Mesenchymal stem cell (in vitro differentiated cells and primary cell): ENCODE measurements at regions not wholly inside any gene's neighbourhood (a gene's known extent, or its start where the extent isn't known, plus 50 kb on each side); places are given as distances from the start of the nearest gene placed in this dataset.

Source experiments
- DNase-seq: peaks from one replicate; pipeline ENCODE4 v3.0.0-alpha.2; 2013
- H2AFZ ChIP-seq: one replicate; pipeline ENCODE4 v1.6.1; 2013; ENCODE audit warnings: low read depth, mild to moderate bottlenecking, control low read depth, inconsistent platforms, low read length, moderate library complexity
- H2AK5ac ChIP-seq: 2 replicates; pipeline ENCODE4 v1.6.1; 2013; ENCODE audit warnings: low read length, moderate library complexity, mild to moderate bottlenecking, inconsistent platforms; ENCODE audit not compliant: severe bottlenecking
- H2BK120ac ChIP-seq: one replicate; pipeline ENCODE4 v1.6.1; 2013; ENCODE audit warnings: low read depth, mild to moderate bottlenecking, inconsistent platforms, low read length, moderate library complexity
- H2BK12ac ChIP-seq, 2 experiments: one replicate each; pipeline ENCODE4 v1.6.1; 2013; ENCODE audit warnings: inconsistent platforms in 2 of 2, low read length in 2 of 2, mild to moderate bottlenecking in 2 of 2, moderate library complexity in 2 of 2, control low read depth in 1 of 2
- H2BK15ac ChIP-seq: one replicate; pipeline ENCODE4 v1.6.1; 2013; ENCODE audit warnings: mild to moderate bottlenecking, low read depth, inconsistent platforms; ENCODE audit not compliant: poor library complexity, severe bottlenecking
- H2BK5ac ChIP-seq: 2 replicates; pipeline ENCODE4 v1.6.1; 2013; ENCODE audit warnings: low read depth, mild to moderate bottlenecking, low read length, control low read depth, inconsistent platforms; ENCODE audit not compliant: poor library complexity, severe bottlenecking
- H3K14ac ChIP-seq, 2 experiments: one replicate each; pipeline ENCODE4 v1.6.1; 2013; ENCODE audit warnings: inconsistent platforms in 2 of 2, low read length in 2 of 2, control low read depth in 1 of 2, mild to moderate bottlenecking in 1 of 2, moderate library complexity in 1 of 2
- H3K18ac ChIP-seq, 2 experiments: one replicate each; pipeline ENCODE4 v1.6.1; 2013; ENCODE audit warnings: inconsistent platforms in 2 of 2, low read length in 2 of 2, control low read depth in 1 of 2, low read depth in 1 of 2, mild to moderate bottlenecking in 1 of 2
- H3K23ac ChIP-seq, 2 experiments: one replicate each; pipeline ENCODE4 v1.6.1; 2013; ENCODE audit warnings: inconsistent platforms in 2 of 2, low read length in 2 of 2, mild to moderate bottlenecking in 2 of 2, moderate library complexity in 2 of 2, control low read depth in 1 of 2
- H3K27ac ChIP-seq: 2 replicates; pipeline ENCODE4 v1.5.1; 2013; ENCODE audit warnings: mild to moderate bottlenecking, moderate library complexity, low read length, control low read depth, inconsistent platforms; ENCODE audit not compliant: poor library complexity, severe bottlenecking
- H3K27me3 ChIP-seq, 2 experiments: 2 replicates each; pipeline versions ENCODE4 v1.6.1 to v1.7.0; 2013; ENCODE audit warnings: low read length in 2 of 2, mild to moderate bottlenecking in 2 of 2, moderate library complexity in 2 of 2, control low read depth in 1 of 2, inconsistent platforms in 1 of 2; ENCODE audit not compliant: control insufficient read depth in 1 of 2, insufficient read depth in 1 of 2
- H3K36me3 ChIP-seq, 2 experiments: 2 replicates each; pipeline versions ENCODE4 v1.6.1 to v1.7.0; 2013; ENCODE audit warnings: low read length in 2 of 2, control low read depth in 1 of 2, inconsistent platforms in 1 of 2, low read depth in 1 of 2, mild to moderate bottlenecking in 1 of 2; ENCODE audit not compliant: insufficient read depth in 2 of 2, control insufficient read depth in 1 of 2
- H3K4ac ChIP-seq, 2 experiments: one replicate each; pipeline ENCODE4 v1.6.1; 2013; ENCODE audit warnings: inconsistent platforms in 2 of 2, low read length in 2 of 2, mild to moderate bottlenecking in 2 of 2, moderate library complexity in 2 of 2, control low read depth in 1 of 2, low read depth in 1 of 2
- H3K4me1 ChIP-seq: 2 replicates; pipeline ENCODE4 v1.6.1; 2013; ENCODE audit warnings: low read depth, low read length, control low read depth; ENCODE audit not compliant: control insufficient read depth, insufficient read depth
- H3K4me2 ChIP-seq: 2 replicates; pipeline ENCODE4 v1.6.1; 2013; ENCODE audit warnings: low read length, mild to moderate bottlenecking, inconsistent platforms; ENCODE audit not compliant: poor library complexity, severe bottlenecking
- H3K4me3 ChIP-seq, 2 experiments: 2 replicates each; pipeline versions ENCODE4 v1.5.1 to v1.7.0; 2013; ENCODE audit warnings: low read length in 2 of 2, mild to moderate bottlenecking in 2 of 2, control low read depth in 1 of 2, low read depth in 1 of 2; ENCODE audit not compliant: insufficient read depth in 1 of 2
- H3K79me1 ChIP-seq: replicated peaks from 2 replicates; pipeline ENCODE4 v1.6.1; 2013; ENCODE audit warnings: mild to moderate bottlenecking, control low read depth, low read length, inconsistent platforms; ENCODE audit not compliant: poor library complexity, severe bottlenecking
- H3K9ac ChIP-seq: 2 replicates; pipeline ENCODE4 v1.7.0; 2013; ENCODE audit warnings: mild to moderate bottlenecking, low read length, moderate library complexity
- H3K9me3 ChIP-seq: 2 replicates; pipeline ENCODE4 v1.7.0; 2013; ENCODE audit warnings: mild to moderate bottlenecking, low read length; ENCODE audit not compliant: control insufficient read depth
- H4K8ac ChIP-seq: one replicate; pipeline ENCODE4 v1.6.1; 2013; ENCODE audit warnings: inconsistent platforms, mild to moderate bottlenecking, low read length, moderate library complexity
- H4K91ac ChIP-seq: one replicate; pipeline ENCODE4 v1.6.1; 2013; ENCODE audit warnings: mild to moderate bottlenecking, low read length, inconsistent platforms
- WGBS: methylation state at CpG from one replicate; pipeline ENCODE4 v1.1.7; 2013; ENCODE audit warnings: mixed read lengths; 5-methylcytosine and 5-hydroxymethylcytosine counted together

DNA sequence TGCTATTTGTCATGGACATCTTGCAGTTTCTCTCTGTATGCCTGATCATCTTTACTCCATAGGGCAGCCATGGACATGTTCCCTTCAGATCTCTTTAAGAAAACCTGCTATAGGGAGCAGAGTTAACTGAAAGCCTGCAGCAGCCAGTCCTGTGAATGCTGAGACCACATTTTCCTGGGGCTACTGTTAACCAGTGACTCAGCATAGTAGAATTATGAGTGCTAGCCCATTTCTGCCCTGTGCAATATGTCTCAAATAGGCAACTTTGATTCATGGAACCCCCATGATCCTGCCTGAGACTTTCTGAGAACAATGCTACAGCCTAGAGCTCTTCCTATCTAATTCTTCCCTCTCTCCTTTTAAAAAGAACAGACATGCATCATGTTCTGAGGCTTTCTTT, 624.2 kb downstream of the CHSY3 start:
- Histone ChIP-seq H3K79me1 (no peaks in the 10 kb centered on the region), H3K4me3 (no peak overlapping the region), H2AK5ac (no peak overlapping the region), H3K9ac (no peak overlapping the region), H3K18ac (no peak overlapping the region), H3K4me2 (no peak overlapping the region), H2BK12ac (no peak overlapping the region), H2BK5ac (no peak overlapping the region), H3K4ac (peak overlapping the region in 1 of 2 experiments; percentile 61), H2BK120ac (no peak overlapping the region), H3K23ac (no peak overlapping the region), H3K36me3 (no peaks in the 10 kb centered on the region), H4K91ac (no peak overlapping the region), H2AFZ (no peak overlapping the region), H4K8ac (no peak overlapping the region), H3K4me1 (peaks cover 4% of the 10 kb centered on the region), H3K14ac (no peak overlapping the region), H3K9me3 (no peaks in the 10 kb centered on the region), H3K27me3 (no peaks in the 10 kb centered on the region), H2BK15ac (no peak overlapping the region), H3K27ac (peak overlapping the region; percentile 39)
- DNase-seq, result peak; percentile 41

DNA sequence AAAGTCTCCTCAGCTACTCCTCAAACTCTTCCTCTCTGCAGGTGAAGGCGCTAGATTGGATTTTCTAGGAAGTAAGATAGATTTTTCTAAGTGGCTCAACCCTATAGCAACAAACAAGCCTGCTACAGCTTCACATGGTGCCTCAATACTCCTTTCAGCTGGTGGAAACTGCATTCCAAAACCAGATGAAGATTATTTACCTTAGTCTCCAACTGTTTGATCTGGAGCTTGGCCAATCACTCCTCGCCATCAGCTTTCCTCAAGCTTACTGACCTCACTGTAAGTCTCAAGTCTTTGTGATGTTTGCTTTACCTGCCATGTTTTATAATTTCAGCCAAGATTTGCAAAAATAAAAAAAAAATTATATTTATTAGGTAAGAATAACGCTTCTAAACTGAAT, 622.4 kb downstream of the CHSY3 start:
- DNase-seq, result no peak
- Histone ChIP-seq H3K27me3 (no peaks in the 10 kb centered on the region), H3K14ac (no peak overlapping the region), H4K91ac (no peak overlapping the region), H2BK15ac (no peak overlapping the region), H3K4me2 (no peak overlapping the region), H3K23ac (no peak overlapping the region), H3K36me3 (no peaks in the 10 kb centered on the region), H3K4ac (no peak overlapping the region), H2BK12ac (no peak overlapping the region), H3K4me1 (peaks cover 4% of the 10 kb centered on the region), H2AK5ac (no peak overlapping the region), H3K9me3 (no peaks in the 10 kb centered on the region), H3K79me1 (no peaks in the 10 kb centered on the region), H3K27ac (peak overlapping the region; percentile 18), H2AFZ (no peak overlapping the region), H3K18ac (no peak overlapping the region), H4K8ac (no peak overlapping the region), H3K4me3 (no peak overlapping the region), H2BK5ac (no peak overlapping the region), H2BK120ac (no peak overlapping the region), H3K9ac (no peak overlapping the region)
- 81% methylated on average over 2 of the region's 3 CpGs for WGBS

DNA sequence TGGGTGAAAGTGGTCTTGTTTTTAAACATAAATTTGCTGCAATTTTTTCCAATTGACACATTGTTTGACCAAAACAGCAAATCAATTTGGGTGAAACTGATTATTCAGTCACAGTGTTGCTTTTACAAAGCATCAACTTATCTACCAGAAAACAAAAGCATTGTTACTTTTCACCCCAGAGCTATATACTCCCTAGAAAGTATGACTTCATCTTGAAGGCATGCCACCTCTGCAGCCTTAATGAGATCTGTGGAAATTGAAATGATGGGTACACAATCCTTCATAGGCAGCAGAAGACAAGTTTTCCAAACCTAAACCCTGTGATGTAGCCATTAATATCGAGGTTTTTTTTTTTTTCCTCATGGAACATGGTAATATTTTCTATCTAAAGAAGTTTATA, 615.9 kb downstream of the CHSY3 start:
- Histone ChIP-seq H3K4me1 (no peaks in the 10 kb centered on the region), H2BK15ac (no peak overlapping the region), H4K91ac (no peak overlapping the region), H3K9ac (no peak overlapping the region), H2AFZ (no peak overlapping the region), H2BK120ac (no peak overlapping the region), H3K79me1 (no peaks in the 10 kb centered on the region), H2BK5ac (no peak overlapping the region), H3K27me3 (no peaks in the 10 kb centered on the region), H3K36me3 (no peaks in the 10 kb centered on the region), H3K9me3 (peaks cover 31% of the 10 kb centered on the region), H3K18ac (no peak overlapping the region), H3K4me2 (no peak overlapping the region), H3K4ac (no peak overlapping the region), H4K8ac (no peak overlapping the region), H2AK5ac (no peak overlapping the region), H3K23ac (no peak overlapping the region), H3K14ac (no peak overlapping the region), H3K4me3 (no peak overlapping the region), H3K27ac (no peak overlapping the region), H2BK12ac (no peak overlapping the region)
- DNase-seq, result no peak
- no CpG with 5 or more reads among the region's 1 CpG for WGBS

DNA sequence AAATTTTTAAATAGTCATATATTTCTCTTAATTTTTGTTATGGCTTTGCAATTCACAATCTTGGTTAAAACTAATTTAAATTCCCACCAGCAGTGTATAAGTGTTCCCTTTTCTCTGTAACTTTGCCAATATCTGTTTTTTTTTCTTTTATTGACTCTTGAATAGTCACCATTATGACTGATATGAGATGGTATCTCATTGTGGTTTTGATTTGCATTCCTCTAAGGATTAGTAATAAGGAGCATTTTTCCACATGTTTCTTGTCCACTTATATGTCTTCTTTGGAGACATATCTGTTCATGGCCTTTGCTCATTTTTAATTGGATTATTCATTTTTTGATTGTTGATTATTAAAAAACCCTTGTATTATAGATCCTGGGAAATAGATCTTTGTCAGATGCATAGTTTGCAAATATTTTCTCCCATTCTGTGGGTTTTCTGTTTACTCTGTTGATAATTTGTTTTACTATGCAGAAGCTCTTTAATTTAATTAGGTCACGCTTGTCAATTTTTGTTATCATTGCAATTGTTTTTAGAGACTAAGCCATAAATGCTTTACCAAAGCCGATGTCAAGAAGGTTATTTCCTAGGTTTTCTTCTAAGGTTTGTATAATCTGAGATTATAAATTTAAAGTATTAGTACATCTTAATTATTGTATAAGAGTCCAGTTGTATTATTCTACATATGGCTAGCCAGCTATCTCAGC, 610.9 kb downstream of the CHSY3 start:
- H3K23ac ChIP-seq, result no peak overlapping the region
- no CpG with 5 or more reads among the region's 2 CpGs for WGBS
- DNase-seq, result peak; percentile 77
- H3K4me1 ChIP-seq, result peaks cover 1% of the 10 kb centered on the region
- H3K9ac ChIP-seq, result no peak overlapping the region
- no peak overlapping the region for H3K4me2 ChIP-seq
- no peak overlapping the region for H2BK120ac ChIP-seq
- H3K4ac ChIP-seq, result no peak overlapping the region
- H3K9me3 ChIP-seq, result peaks cover 31% of the 10 kb centered on the region
- no peak overlapping the region for H3K14ac ChIP-seq
- no peak overlapping the region for H3K4me3 ChIP-seq
- H3K36me3 ChIP-seq, result no peaks in the 10 kb centered on the region
- H2AFZ ChIP-seq, result no peak overlapping the region
- no peak overlapping the region for H3K27ac ChIP-seq
- H2BK5ac ChIP-seq, result no peak overlapping the region
- H2BK12ac ChIP-seq, result no peak overlapping the region
- no peaks in the 10 kb centered on the region for H3K27me3 ChIP-seq
- H3K79me1 ChIP-seq, result no peaks in the 10 kb centered on the region
- no peak overlapping the region for H4K8ac ChIP-seq
- H4K91ac ChIP-seq, result no peak overlapping the region
- H2AK5ac ChIP-seq, result no peak overlapping the region
- no peak overlapping the region for H3K18ac ChIP-seq
- no peak overlapping the region for H2BK15ac ChIP-seq
